WTC11 (cell line): ENCODE measurements at regions not wholly inside any gene's neighbourhood (a gene's known extent, or its start where the extent isn't known, plus 50 kb on each side); places are given as distances from the start of the nearest gene placed in this dataset.

Source experiments
- CTCF ChIP-seq: fragments of 200-600 bp; IDR thresholded peaks from 2 replicates; pipeline ENCODE4 v1.8.0; 2022; ENCODE audit warnings: antibody characterized with exemption
- ZNF121 ChIP-seq: sonication (generic); formaldehyde crosslinking; IDR thresholded peaks from 2 replicates; pipeline ENCODE4 v1.8.0; 2023; ENCODE audit warnings: missing genetic modification reagents
- ZNF512 ChIP-seq: sonication (generic); formaldehyde crosslinking; IDR thresholded peaks from 2 replicates; pipeline ENCODE4 v1.8.1; 2022; ENCODE audit warnings: missing genetic modification reagents, borderline replicate concordance
- TF ChIP-seq, protein P1 (sequence below): sonication (generic); formaldehyde crosslinking; IDR thresholded peaks from 2 replicates; pipeline ENCODE4 v1.8.1; 2023; ENCODE audit warnings: mild to moderate bottlenecking, missing genetic modification reagents, moderate library complexity

- TF ChIP-seq CTCF = no peak
- TF ChIP-seq, protein P1, sequence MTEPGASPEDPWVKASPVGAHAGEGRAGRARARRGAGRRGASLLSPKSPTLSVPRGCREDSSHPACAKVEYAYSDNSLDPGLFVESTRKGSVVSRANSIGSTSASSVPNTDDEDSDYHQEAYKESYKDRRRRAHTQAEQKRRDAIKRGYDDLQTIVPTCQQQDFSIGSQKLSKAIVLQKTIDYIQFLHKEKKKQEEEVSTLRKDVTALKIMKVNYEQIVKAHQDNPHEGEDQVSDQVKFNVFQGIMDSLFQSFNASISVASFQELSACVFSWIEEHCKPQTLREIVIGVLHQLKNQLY (CRISPR knock-in tag) = no peak
- TF ChIP-seq ZNF512 (CRISPR knock-in tag) = no peak
- no peak for TF ChIP-seq ZNF121 (CRISPR knock-in tag)
These were observed 511.1 kb downstream of the RPL10L start for GRCh38 chr14:46140445-46140844.
